ENCODE measurements at regions not wholly inside any gene's neighbourhood (a gene's known extent, or its start where the extent isn't known, plus 50 kb on each side); places are given as distances from the start of the nearest gene placed in this dataset.

- TF ChIP-seq CTCF (IDR thresholded peaks at IDR 0.05; ENCODE audit: borderline replicate concordance, extremely low read depth, low read length, poor library complexity, severe bottlenecking) = no peak
- no peak for TF ChIP-seq EZH2 (IDR thresholded peaks at IDR 0.05; ENCODE audit: borderline replicate concordance, low read depth, low read length, severe bottlenecking)
Observed at GRCh38 chr2:181234487-181234891, 222.7 kb upstream of the ITGA4 start.
